ENCODE measurements at regions not wholly inside any gene's neighbourhood (a gene's known extent, or its start where the extent isn't known, plus 50 kb on each side); places are given as distances from the start of the nearest gene placed in this dataset.

DNA sequence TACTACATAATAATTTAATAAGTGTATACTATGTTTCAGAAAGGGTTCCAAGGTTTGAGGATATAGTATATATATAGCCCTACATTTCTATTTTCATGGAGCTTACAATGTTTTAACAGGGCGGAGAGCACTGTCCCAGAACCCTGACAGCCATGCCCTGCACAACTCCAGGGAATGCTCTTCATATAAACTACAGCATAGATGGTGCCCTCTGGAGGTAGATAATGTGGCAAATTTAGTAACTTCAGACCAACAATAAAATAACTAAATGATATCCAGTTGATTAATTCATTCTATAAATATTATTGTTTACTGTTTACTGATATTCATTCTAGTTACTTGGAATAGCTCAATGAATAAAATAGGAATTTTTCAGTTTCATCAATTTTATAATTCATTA is 693.7 kb upstream of the CCDC179 start:
- no peaks in the 10 kb centered on the region for H3K9me3 ChIP-seq
- no peaks in the 10 kb centered on the region for H3K36me3 ChIP-seq
- H3K4me1 ChIP-seq: no peaks in the 10 kb centered on the region
- DNase-seq: no peak
- H3K27me3 ChIP-seq: no peaks in the 10 kb centered on the region
- H3K4me3 ChIP-seq: no peak overlapping the region
- no peak overlapping the region for H3K27ac ChIP-seq
- TF ChIP-seq POLR2A (IDR thresholded peaks at IDR 0.05): no peak
- TF ChIP-seq, protein P1, sequence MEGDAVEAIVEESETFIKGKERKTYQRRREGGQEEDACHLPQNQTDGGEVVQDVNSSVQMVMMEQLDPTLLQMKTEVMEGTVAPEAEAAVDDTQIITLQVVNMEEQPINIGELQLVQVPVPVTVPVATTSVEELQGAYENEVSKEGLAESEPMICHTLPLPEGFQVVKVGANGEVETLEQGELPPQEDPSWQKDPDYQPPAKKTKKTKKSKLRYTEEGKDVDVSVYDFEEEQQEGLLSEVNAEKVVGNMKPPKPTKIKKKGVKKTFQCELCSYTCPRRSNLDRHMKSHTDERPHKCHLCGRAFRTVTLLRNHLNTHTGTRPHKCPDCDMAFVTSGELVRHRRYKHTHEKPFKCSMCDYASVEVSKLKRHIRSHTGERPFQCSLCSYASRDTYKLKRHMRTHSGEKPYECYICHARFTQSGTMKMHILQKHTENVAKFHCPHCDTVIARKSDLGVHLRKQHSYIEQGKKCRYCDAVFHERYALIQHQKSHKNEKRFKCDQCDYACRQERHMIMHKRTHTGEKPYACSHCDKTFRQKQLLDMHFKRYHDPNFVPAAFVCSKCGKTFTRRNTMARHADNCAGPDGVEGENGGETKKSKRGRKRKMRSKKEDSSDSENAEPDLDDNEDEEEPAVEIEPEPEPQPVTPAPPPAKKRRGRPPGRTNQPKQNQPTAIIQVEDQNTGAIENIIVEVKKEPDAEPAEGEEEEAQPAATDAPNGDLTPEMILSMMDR (IDR thresholded peaks at IDR 0.05): peak in 1 of 6 experiments; percentile 19

DNA sequence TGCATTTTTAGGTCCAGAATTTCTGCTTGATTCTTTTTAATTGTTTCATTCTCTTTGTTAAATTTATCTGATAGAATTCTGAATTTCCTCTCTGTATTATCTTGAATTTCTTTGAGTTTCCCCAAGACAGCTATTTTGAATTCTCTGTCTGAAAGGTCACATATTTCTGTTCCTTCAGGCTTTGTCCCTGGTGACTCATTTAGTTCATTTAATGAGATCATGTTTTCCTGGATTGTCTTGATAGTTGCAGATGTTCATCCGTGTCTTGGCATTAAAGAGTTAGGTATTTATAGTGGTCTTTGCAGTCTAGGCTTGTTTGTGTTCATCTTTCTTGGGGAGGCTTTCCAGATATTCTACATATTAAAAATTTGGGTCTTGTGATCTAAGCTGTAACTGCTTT is 694.8 kb upstream of the CCDC179 start:
- H3K27ac ChIP-seq: no peak overlapping the region
- no peaks in the 10 kb centered on the region for H3K27me3 ChIP-seq
- no peak for DNase-seq
- H3K9me3 ChIP-seq: no peaks in the 10 kb centered on the region
- no peaks in the 10 kb centered on the region for H3K4me1 ChIP-seq
- H3K4me3 ChIP-seq: no peak overlapping the region
- no peaks in the 10 kb centered on the region for H3K36me3 ChIP-seq
- TF ChIP-seq, protein P1 (IDR thresholded peaks at IDR 0.05): no peak
- TF ChIP-seq POLR2A (IDR thresholded peaks at IDR 0.05): no peak

DNA sequence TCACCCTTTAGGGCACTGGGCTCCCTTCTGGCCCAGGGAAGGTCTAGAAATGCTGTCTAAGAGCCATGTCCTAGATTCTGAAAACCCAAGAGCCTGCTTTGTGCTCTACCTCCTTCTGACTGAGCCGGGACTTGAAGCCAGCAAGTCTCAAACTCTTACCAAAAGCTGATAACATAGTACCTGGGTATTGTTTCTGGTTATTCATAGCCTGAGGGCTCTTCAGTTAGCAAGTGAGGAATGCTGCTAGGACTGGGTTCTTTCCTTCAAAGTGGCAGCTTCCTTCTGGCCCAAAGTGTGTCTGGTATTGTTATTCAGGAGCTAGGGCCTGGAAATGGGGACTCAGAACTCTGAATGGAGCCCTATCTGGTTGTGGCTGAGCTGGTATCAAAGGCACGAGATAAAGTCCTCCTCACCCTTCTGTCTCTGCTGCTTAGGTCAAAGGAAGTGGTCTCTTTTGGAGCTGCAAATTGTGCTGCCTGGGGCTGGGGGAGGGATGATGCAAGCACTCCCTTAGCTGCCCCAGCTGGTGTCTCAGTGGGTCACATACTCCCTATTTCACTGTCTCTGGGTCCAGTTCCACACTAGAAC is 696.0 kb upstream of the CCDC179 start:
- no peak overlapping the region for H3K4me3 ChIP-seq
- no peaks in the 10 kb centered on the region for H3K27me3 ChIP-seq
- TF ChIP-seq, protein P1 (IDR thresholded peaks at IDR 0.05): no peak
- no peaks in the 10 kb centered on the region for H3K36me3 ChIP-seq
- no peak for DNase-seq
- no peak overlapping the region for H3K27ac ChIP-seq
- H3K4me1 ChIP-seq: no peaks in the 10 kb centered on the region
- no peaks in the 10 kb centered on the region for H3K9me3 ChIP-seq

DNA sequence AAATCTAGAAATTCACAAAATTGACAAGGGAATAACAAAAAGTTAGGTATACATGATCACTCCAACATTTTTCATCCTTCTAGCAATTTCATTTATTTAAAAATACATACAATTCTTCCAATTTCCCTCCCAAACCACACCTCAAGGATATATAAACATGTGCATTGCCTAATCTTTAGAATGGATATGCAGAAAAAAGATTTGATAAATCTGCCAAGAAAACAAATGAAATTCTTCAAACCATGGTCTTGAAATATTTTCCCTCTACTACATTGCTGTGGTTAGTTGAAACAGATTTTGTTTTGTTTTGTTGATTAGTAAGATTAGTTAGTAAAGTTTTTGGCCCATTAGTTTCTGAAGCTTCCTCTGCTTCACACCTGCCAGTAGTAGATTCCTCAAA is 703.3 kb upstream of the CCDC179 start:
- H3K9me3 ChIP-seq: no peaks in the 10 kb centered on the region
- H3K4me1 ChIP-seq: no peaks in the 10 kb centered on the region
- TF ChIP-seq, protein P1 (IDR thresholded peaks at IDR 0.05): no peak
- TF ChIP-seq POLR2A (IDR thresholded peaks at IDR 0.05): no peak
- H3K27me3 ChIP-seq: no peaks in the 10 kb centered on the region
- no peak overlapping the region for H3K4me3 ChIP-seq
- no peak for DNase-seq
- H3K36me3 ChIP-seq: no peaks in the 10 kb centered on the region
- no peak overlapping the region for H3K27ac ChIP-seq

- no peak for DNase-seq
- H3K4me1 ChIP-seq: no peaks in the 10 kb centered on the region
These were observed 704.1 kb upstream of the CCDC179 start for GRCh38 chr11:23564370-23564769.

More at GRCh38 chr11:23564370-23564769, 704.1 kb upstream of the CCDC179 start:
- H3K4me3 ChIP-seq: no peak overlapping the region
- TF ChIP-seq, protein P1 (IDR thresholded peaks at IDR 0.05): no peak
- TF ChIP-seq POLR2A (IDR thresholded peaks at IDR 0.05): no peak
- no peak overlapping the region for H3K27ac ChIP-seq
- H3K9me3 ChIP-seq: no peaks in the 10 kb centered on the region
- no peaks in the 10 kb centered on the region for H3K36me3 ChIP-seq
- H3K27me3 ChIP-seq: no peaks in the 10 kb centered on the region
